HG03139 (cell line): ENCODE measurements at regions not wholly inside any gene's neighbourhood (a gene's known extent, or its start where the extent isn't known, plus 50 kb on each side); places are given as distances from the start of the nearest gene placed in this dataset.
A peak's percentile ranks its signal among the peaks of the same experiment; 100 is the strongest.
"Not testable (repeated sequence)": the region's sequence is repeated elsewhere in the genome, so short reads cannot be mapped to it uniquely, and the experiment has no call there.

Source experiments
- ATAC-seq: cut with Tn5 transposase; IDR thresholded peaks from one replicate; pipeline ENCODE4 v1.9.1; 2021; ENCODE audit not compliant: unreplicated experiment

DNA sequence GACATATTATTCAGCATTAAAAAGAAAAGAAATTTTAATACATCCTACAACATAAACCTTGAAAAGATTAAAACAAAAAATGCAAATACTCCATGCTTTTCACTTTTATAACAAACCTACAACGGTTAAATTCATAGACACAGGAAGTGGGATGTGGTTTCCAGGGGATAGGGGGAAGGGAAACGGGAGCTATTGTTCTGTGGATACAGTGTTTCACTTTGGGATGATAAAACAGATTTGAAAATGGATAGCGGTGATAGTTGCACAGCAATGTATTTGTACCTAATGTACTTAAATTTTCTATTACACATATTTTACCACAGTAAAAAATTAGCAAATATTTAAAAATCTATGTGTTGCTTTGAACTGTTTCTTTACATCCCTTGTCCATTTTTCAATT, 368.0 kb downstream of the CDY2B start:
- ATAC-seq: not testable (repeated sequence)

DNA sequence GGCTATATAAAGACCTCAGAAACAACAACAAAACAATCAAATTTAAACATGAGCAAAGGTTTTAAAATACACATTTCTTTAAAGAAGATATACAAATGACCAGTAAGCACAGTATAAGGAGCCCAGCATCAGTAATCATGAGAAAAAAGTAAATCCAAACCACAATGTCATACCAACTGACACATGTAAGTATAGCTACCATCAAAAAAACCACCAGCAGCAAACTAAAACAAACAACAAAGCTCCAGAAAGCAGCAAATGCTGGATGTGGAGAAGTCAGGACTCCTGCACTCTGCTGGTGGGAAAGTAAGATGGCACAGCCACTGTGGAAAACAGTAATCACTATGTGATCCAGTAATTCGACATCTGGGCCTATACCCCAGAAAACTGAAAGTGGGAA, 368.5 kb downstream of the CDY2B start:
- not testable (repeated sequence) for ATAC-seq

DNA sequence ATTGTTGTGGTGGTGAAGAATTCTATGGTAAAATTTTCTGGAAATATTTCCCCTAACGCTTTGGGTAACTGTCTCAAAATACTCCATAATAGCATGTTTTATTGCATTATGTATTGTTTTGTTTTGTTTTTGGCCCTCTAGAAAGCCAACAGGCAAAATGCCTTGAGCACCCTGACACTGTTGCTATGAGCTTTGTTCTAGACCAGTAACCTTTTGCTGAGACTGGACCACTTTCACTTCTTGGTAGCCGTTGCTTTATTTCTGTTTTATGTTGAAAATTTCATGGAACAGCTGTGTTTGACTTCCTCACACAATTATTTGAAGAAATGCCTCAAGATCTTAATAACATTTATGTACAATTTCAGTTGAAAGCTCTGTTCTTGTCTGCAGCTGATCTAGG, 374.2 kb downstream of the CDY2B start:
- ATAC-seq: not testable (repeated sequence)

GRCh38 chrY:17484763-17485162, 395.3 kb downstream of the CDY2B start:
- ATAC-seq: not testable (repeated sequence)

- ATAC-seq: peak; percentile 68
These were observed 395.9 kb downstream of the CDY2B start for GRCh38 chrY:17484157-17484556.

DNA sequence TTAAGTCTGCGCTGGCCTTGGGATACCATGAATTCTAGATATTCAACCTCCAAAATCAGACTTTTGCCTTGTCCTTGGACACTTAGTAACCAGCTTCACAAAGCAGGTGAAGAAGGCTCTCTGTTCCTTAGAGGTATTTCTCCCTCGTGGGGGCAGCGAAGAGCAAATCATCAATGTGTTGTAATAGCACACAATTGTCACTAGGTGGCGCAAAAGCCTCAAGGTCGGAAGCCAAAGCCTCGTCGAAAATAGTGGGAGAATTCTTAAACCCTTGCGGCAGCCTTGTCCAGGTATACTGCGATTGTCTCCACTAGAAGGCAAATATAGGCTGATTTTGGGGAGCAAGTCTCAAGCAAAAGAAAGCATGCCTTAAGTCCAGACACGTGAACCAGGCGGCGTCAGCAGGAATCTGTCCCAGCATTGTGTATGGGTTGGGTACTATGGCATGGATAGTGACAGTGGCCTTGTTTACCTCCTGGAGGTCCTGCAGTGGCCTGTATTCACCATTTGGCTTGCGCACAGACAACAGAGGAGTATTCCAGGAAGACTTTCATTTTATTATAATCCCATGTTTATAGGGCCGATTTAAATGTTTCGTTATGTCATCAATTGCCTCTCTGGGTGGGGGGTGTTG, 398.5 kb downstream of the CDY2B start:
- ATAC-seq: not testable (repeated sequence)

GRCh38 chrY:17472068-17472467, 408.0 kb downstream of the CDY2B start:
- ATAC-seq: not testable (repeated sequence)

DNA sequence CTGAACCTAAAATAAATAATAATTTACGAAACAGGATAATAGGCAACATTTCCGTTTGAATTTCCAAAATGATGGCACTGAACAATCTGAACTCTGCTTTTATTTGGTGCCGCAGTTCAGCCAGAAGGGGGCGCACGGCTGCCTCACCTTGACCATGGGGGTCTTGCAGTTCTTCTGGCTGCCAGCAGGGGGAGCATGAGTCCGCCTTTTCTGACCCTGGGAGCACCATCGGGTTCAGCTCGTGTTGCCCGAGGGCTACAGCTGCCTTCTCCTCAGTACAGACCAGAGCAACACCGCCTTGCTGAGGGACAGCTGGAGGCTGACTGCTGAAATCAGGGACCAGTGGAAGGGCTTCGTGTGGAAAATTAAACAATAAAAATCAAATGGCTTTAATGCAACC, 420.3 kb downstream of the CDY2B start:
- peak; percentile 90 for ATAC-seq

DNA sequence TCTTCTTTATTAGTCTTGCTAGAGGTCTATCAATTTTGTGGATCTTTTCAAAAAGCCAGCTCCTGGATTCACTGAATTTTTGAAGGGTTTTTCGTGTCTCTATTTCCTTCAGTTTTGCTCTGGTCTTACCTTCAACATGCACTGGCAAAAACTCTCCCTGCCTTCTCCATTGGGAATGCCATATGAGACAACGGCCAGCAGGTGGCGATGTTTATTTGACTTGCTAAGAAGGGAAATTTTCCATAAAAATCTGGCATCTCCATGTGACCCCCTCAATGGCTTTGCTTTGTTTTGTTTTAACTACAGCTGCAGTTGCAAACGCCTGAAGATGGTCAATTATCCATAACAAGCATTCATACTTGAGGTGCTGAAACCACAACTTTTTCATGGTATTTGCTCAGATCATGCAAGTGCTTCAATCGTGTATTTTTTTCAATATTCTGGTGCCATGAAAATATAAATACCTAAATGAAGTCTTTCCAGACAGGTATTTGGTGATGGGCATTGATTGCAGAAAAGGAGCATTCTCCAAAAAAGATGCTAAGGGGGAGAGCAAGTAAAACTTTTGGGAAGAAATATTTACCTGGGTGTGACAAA, 449.4 kb downstream of the CDY2B start:
- ATAC-seq: no peak

GRCh38 chrY:17398336-17399072, 481.5 kb downstream of the CDY2B start:
- no peak for ATAC-seq

DNA sequence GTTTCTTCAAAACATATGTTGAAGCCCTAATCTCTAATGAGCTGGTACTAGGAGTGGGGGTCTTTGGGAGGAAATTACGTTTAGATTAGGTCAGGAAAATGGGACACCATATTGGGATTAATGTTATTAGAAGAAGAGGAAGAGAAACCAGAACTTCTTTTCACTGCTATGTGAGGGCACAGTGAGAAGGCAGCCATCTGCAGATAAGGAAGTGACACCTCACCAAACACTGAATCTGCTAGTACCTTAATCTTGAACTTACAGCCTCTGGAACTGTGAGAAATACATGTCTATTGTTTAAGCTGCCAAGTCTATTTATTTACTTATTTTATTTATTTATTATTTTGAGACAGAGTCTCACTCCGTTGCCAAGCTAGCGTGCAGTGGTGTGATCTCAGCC, 482.4 kb downstream of the CDY2B start:
- ATAC-seq: no peak

GRCh38 chrY:17381431-17382070, 498.5 kb downstream of the CDY2B start:
- ATAC-seq: no peak

DNA sequence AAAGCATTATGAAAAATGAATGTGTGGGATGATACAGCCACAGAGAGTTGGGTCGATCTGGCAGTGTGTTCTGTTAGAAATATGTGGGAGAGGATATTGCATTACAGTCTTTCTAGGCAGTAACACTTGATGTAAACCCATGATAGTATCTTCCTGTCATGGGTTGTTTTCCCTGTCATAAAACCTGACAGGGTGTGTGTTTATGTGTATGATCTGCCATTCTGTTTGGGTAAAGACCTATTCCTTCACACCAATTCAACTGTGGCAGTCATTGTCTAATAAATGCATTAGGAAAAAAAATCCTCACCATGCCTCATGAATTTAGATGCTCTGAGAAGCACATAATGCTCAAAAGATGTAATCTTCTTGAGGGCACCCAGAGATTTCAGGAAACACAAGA, 501.7 kb downstream of the CDY2B start:
- ATAC-seq: no peak

DNA sequence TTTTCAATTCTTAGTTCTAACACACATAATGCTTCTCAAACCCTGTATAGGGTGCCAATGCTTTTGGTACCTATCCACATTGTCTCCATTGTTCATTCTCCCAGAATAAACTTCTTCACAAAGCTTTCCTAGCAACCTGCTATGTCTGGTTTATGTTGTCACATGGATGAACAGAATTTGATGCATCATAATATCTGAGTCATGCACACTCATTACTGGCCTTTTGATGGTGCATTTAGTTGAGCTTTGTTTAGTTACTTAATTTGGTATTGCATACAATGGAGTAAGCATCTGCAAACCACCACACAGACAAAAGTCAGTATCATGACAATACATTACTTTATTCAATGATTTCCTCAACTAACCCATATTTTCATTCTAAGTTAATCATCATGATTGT, 511.6 kb downstream of the CDY2B start:
- no peak for ATAC-seq

DNA sequence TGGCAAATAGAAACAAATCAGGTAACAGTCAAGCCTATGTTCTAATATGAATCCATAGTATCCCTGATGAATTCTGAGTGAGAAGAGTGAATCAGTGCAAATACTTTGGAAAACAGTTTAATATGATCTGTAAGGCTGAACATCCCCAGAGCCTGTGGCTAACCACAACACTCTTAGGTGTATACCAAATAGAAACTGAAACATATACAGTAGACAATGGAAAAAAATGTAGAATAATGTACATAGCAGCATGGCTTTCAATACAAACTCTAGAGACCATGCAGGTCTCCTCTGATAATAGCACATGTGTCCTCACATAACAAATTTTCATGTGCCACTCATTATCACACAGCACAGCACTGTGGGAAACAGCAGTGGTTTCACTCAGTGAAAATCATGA, 513.6 kb downstream of the CDY2B start:
- no peak for ATAC-seq

DNA sequence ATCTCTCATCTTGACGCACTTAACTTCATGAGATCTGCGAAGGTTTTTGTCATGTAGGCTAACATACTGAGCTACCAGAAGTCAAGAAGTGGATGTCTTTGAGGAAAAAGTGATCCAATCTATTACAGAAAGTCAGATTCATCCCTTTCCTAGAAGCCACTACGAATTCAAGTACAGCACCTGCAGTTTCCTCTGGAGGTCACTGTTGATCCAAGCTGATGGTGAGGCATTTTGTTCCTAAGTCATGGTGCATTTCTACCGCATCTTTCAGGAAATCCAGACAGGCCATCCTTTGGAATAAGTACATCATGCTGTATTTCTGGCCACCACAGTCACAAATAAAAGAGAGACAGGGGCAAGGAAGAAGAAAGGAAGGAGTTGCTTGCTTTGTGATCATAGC, 541.0 kb downstream of the CDY2B start:
- ATAC-seq: no peak

GRCh38 chrY:17330733-17331132, 549.3 kb downstream of the CDY2B start:
- no peak for ATAC-seq

DNA sequence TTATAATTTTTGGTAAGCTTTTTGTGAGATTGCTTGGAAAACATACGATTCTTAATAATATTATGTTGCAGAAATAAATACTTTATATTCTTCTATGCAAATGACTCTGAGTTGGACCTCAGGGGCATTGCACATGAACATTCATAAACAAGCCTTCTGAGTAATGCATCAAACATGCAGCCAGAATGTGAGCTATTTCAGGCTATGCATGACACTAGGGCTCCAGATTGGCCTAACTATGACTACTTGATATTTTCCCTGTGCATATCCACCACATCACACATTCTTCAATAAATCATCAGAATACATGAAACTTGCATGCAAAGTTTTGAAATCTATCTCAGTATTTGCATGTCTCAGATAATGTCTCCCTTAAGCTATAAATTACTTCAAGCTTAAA, 560.1 kb downstream of the CDY2B start:
- ATAC-seq: no peak

DNA sequence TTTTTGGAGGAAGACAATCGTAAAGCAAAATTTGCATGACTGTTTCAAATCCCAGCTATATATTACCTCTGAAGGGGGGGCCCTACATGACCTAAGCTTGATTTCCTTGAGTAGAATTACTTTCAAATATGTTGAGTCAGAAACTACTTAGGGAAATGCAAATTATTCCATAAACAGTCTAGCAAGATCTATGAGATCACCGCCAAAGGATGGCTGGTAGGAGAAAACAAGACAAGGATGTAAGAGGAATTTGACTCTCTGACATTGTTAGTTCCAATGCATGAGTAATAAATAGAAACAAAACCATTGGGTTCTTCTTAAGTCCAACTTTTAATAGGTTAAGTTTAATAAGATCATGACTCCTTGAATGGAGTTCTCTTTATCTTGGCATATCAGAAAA, 561.4 kb downstream of the CDY2B start:
- ATAC-seq: no peak

DNA sequence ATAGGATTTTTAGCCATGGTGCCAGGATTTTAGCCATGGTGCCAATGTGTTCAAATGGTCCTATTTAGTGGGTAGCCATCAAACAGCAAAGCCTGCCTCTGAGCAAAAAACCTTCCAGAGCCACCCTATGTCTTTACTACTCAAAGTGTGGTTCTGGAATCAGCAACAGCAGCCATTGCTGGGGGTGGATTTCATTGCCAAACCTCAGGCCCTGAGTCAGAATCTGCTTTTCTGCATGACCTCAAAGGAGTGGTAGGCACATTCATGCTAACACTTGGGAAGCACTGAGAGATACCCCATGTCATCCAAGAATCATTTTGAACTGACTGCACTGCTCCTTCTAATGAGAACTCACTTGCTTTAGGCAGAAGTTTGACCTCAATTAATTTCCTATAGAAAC, 603.0 kb downstream of the CDY2B start:
- ATAC-seq: no peak

DNA sequence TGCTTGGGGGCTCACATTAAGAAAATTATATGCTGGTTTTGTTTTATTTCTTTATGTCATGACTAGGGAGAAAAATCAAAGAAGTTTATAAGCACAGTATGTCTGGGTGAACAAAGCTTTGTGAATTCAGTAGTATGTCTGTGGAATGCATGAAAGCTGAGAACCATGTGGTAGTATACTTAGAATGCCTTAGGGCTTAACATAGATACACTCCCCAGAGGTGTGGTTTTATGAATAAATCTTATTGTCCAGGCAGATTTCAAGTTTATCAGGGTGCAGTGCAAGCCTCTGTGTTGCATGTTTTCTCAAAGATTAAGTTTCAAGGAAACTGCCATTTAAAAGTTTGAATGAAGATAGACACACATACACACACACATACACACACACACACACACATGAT, 620.5 kb downstream of the CDY2B start:
- ATAC-seq: no peak

- ATAC-seq: no peak
These were observed 641.6 kb downstream of the CDY2B start for GRCh38 chrY:17238406-17238805.
